Activated T-cell treated with anti-CD3 and anti-CD28 coated beads, Interleukin-2, amount 50 U/mL, for 72 hours (primary cell): ENCODE measurements at regions not wholly inside any gene's neighbourhood (a gene's known extent, or its start where the extent isn't known, plus 50 kb on each side); places are given as distances from the start of the nearest gene placed in this dataset.

Source experiments
- ATAC-seq, 2 donors: fragments of 150-1000 bp; cut with Tn5 transposase; replicated peaks in 1 of 2; 2 replicates each; pipeline ENCODE4 v1.10.0; 2021; ENCODE audit warnings: moderate library complexity in 2 of 2, mild to moderate bottlenecking in 1 of 2
- DNase-seq, 2 donors: peaks; one replicate each; pipeline ENCODE4 v3.0.0; 2021 to 2022; ENCODE audit warnings: mixed read lengths in 1 of 2
- H3K27ac Mint-ChIP-seq: one replicate; pipeline ENCODE4 v1.8.0; 2022; ENCODE audit warnings: mild to moderate bottlenecking, moderate library complexity, mixed read lengths
- H3K27me3 Mint-ChIP-seq: one replicate; pipeline ENCODE4 v1.8.0; 2022; ENCODE audit warnings: low read depth, mixed read lengths
- H3K36me3 Mint-ChIP-seq, 2 donors: one replicate each; pipeline ENCODE4 v1.8.0; 2022; ENCODE audit warnings: mixed read lengths in 2 of 2, mild to moderate bottlenecking in 1 of 2; ENCODE audit not compliant: insufficient read depth in 2 of 2
- H3K4me1 Mint-ChIP-seq: one replicate; pipeline ENCODE4 v1.8.0; 2022; ENCODE audit warnings: low read depth, mixed read lengths
- H3K4me3 Mint-ChIP-seq, 2 donors: one replicate each; pipeline ENCODE4 v1.8.0; 2022; ENCODE audit warnings: mild to moderate bottlenecking in 2 of 2, mixed read lengths in 2 of 2, moderate library complexity in 2 of 2
- H3K9me3 Mint-ChIP-seq, 2 donors: one replicate each; pipeline ENCODE4 v1.8.0; 2022; ENCODE audit warnings: mixed read lengths in 2 of 2

- no peaks in the 10 kb centered on the region for H3K4me1 Mint-ChIP-seq
- no peaks in the 10 kb centered on the region for H3K27me3 Mint-ChIP-seq
- no peaks in the 10 kb centered on the region for H3K36me3 Mint-ChIP-seq
- H3K4me3 Mint-ChIP-seq, result no peak overlapping the region
- DNase-seq (no peak), ATAC-seq (no peak)
- H3K27ac Mint-ChIP-seq, result no peak overlapping the region
- H3K9me3 Mint-ChIP-seq, result peaks cover 0 to 2% of the 10 kb centered on the region in 2 donors
Measured at GRCh38 chr7:12765431-12766100, 78.1 kb downstream of the ARL4A start.

GRCh38 chr7:12766416-12766815 lies 79.0 kb downstream of the ARL4A start:
- H3K4me1 Mint-ChIP-seq, result no peaks in the 10 kb centered on the region
- H3K27ac Mint-ChIP-seq, result no peak overlapping the region
- no peaks in the 10 kb centered on the region for H3K27me3 Mint-ChIP-seq
- no peak overlapping the region for H3K4me3 Mint-ChIP-seq
- no peak for ATAC-seq
- no peaks in the 10 kb centered on the region for H3K36me3 Mint-ChIP-seq
- DNase-seq, result no peak
- no peaks in the 10 kb centered on the region for H3K9me3 Mint-ChIP-seq

GRCh38 chr7:12768948-12769347 lies 81.5 kb downstream of the ARL4A start:
- H3K9me3 Mint-ChIP-seq, result peaks cover 1 to 5% of the 10 kb centered on the region in 2 donors
- DNase-seq, result no peak
- H3K4me3 Mint-ChIP-seq, result no peak overlapping the region
- H3K36me3 Mint-ChIP-seq, result peaks cover 0 to 5% of the 10 kb centered on the region in 2 donors
- no peak for ATAC-seq
- no peak overlapping the region for H3K27ac Mint-ChIP-seq
- H3K27me3 Mint-ChIP-seq, result peaks cover 7% of the 10 kb centered on the region
- H3K4me1 Mint-ChIP-seq, result no peaks in the 10 kb centered on the region

- Mint-ChIP-seq H3K36me3 (peaks cover 0 to 5% of the 10 kb centered on the region in 2 donors), H3K4me3 (no peak overlapping the region), H3K4me1 (no peaks in the 10 kb centered on the region), H3K27ac (no peak overlapping the region), H3K27me3 (peaks cover 7% of the 10 kb centered on the region), H3K9me3 (peaks cover 1 to 5% of the 10 kb centered on the region in 2 donors)
- DNase-seq (no peak), ATAC-seq (no peak)
Measured at GRCh38 chr7:12769444-12769843, 82.0 kb downstream of the ARL4A start.

GRCh38 chr7:12770227-12770975 lies 83.0 kb downstream of the ARL4A start:
- peaks cover 1 to 5% of the 10 kb centered on the region in 2 donors for H3K9me3 Mint-ChIP-seq
- no peak for ATAC-seq
- H3K27ac Mint-ChIP-seq, result no peak overlapping the region
- peaks cover 0 to 5% of the 10 kb centered on the region in 2 donors for H3K36me3 Mint-ChIP-seq
- peaks cover 7% of the 10 kb centered on the region for H3K27me3 Mint-ChIP-seq
- DNase-seq, result no peak
- H3K4me3 Mint-ChIP-seq, result no peak overlapping the region
- H3K4me1 Mint-ChIP-seq, result no peaks in the 10 kb centered on the region

GRCh38 chr7:12771378-12771877 lies 84.0 kb downstream of the ARL4A start:
- no peak for ATAC-seq
- Mint-ChIP-seq H3K4me1 (no peaks in the 10 kb centered on the region), H3K9me3 (peaks cover 1 to 5% of the 10 kb centered on the region in 2 donors), H3K4me3 (no peak overlapping the region), H3K36me3 (peaks cover 0 to 5% of the 10 kb centered on the region in 2 donors), H3K27ac (no peak overlapping the region), H3K27me3 (peaks cover 7% of the 10 kb centered on the region)
- DNase-seq, result no peak

GRCh38 chr7:12772768-12773167 lies 85.3 kb downstream of the ARL4A start:
- H3K27me3 Mint-ChIP-seq, result peaks cover 7% of the 10 kb centered on the region
- no peak overlapping the region for H3K4me3 Mint-ChIP-seq
- DNase-seq (no peak), ATAC-seq (no peak)
- H3K27ac Mint-ChIP-seq, result no peak overlapping the region
- no peaks in the 10 kb centered on the region for H3K4me1 Mint-ChIP-seq
- H3K9me3 Mint-ChIP-seq, result peaks cover 1 to 5% of the 10 kb centered on the region in 2 donors
- peaks cover 0 to 5% of the 10 kb centered on the region in 2 donors for H3K36me3 Mint-ChIP-seq

- peaks cover 19% of the 10 kb centered on the region for H3K27me3 Mint-ChIP-seq
- no peak overlapping the region for H3K4me3 Mint-ChIP-seq
- H3K36me3 Mint-ChIP-seq, result peaks cover 0 to 4% of the 10 kb centered on the region in 2 donors
- H3K27ac Mint-ChIP-seq, result no peak overlapping the region
- peaks cover 1 to 4% of the 10 kb centered on the region in 2 donors for H3K9me3 Mint-ChIP-seq
- H3K4me1 Mint-ChIP-seq, result no peaks in the 10 kb centered on the region
- DNase-seq, result no peak
- no peak for ATAC-seq
Measured at GRCh38 chr7:12777257-12777656, 89.8 kb downstream of the ARL4A start.

GRCh38 chr7:12779947-12780346 lies 92.5 kb downstream of the ARL4A start:
- H3K4me3 Mint-ChIP-seq, result no peak overlapping the region
- no peaks in the 10 kb centered on the region for H3K4me1 Mint-ChIP-seq
- DNase-seq (no peak), ATAC-seq (no peak)
- H3K27ac Mint-ChIP-seq, result no peak overlapping the region
- H3K9me3 Mint-ChIP-seq, result no peaks in the 10 kb centered on the region
- H3K36me3 Mint-ChIP-seq, result no peaks in the 10 kb centered on the region
- peaks cover 12% of the 10 kb centered on the region for H3K27me3 Mint-ChIP-seq

- ATAC-seq (no peak), DNase-seq (no peak)
- Mint-ChIP-seq H3K27ac (no peak overlapping the region), H3K27me3 (peaks cover 12% of the 10 kb centered on the region), H3K4me1 (no peaks in the 10 kb centered on the region), H3K36me3 (no peaks in the 10 kb centered on the region), H3K4me3 (no peak overlapping the region), H3K9me3 (no peaks in the 10 kb centered on the region)
Measured at GRCh38 chr7:12783421-12784095, 96.1 kb downstream of the ARL4A start.

GRCh38 chr7:12785473-12785872 lies 98.0 kb downstream of the ARL4A start:
- Mint-ChIP-seq H3K4me1 (no peaks in the 10 kb centered on the region), H3K36me3 (no peaks in the 10 kb centered on the region), H3K4me3 (no peak overlapping the region), H3K9me3 (no peaks in the 10 kb centered on the region), H3K27ac (no peak overlapping the region), H3K27me3 (peaks cover 5% of the 10 kb centered on the region)
- DNase-seq (no peak), ATAC-seq (no peak)

GRCh38 chr7:12786494-12786893 lies 99.1 kb downstream of the ARL4A start:
- no peaks in the 10 kb centered on the region for H3K27me3 Mint-ChIP-seq
- H3K9me3 Mint-ChIP-seq, result no peaks in the 10 kb centered on the region
- no peaks in the 10 kb centered on the region for H3K36me3 Mint-ChIP-seq
- H3K27ac Mint-ChIP-seq, result no peak overlapping the region
- no peaks in the 10 kb centered on the region for H3K4me1 Mint-ChIP-seq
- H3K4me3 Mint-ChIP-seq, result no peak overlapping the region
- no peak for DNase-seq
- no peak for ATAC-seq

- no peak for DNase-seq
- H3K27me3 Mint-ChIP-seq, result no peaks in the 10 kb centered on the region
- H3K9me3 Mint-ChIP-seq, result no peaks in the 10 kb centered on the region
- H3K36me3 Mint-ChIP-seq, result no peaks in the 10 kb centered on the region
- no peak overlapping the region for H3K27ac Mint-ChIP-seq
- H3K4me3 Mint-ChIP-seq, result no peak overlapping the region
- no peaks in the 10 kb centered on the region for H3K4me1 Mint-ChIP-seq
- ATAC-seq, result peak in 1 of 2 donors; percentile 55
Measured at GRCh38 chr7:12788171-12788570, 100.7 kb downstream of the ARL4A start.
